ENCODE measurements at regions not wholly inside any gene's neighbourhood (a gene's known extent, or its start where the extent isn't known, plus 50 kb on each side); places are given as distances from the start of the nearest gene placed in this dataset.

DNA sequence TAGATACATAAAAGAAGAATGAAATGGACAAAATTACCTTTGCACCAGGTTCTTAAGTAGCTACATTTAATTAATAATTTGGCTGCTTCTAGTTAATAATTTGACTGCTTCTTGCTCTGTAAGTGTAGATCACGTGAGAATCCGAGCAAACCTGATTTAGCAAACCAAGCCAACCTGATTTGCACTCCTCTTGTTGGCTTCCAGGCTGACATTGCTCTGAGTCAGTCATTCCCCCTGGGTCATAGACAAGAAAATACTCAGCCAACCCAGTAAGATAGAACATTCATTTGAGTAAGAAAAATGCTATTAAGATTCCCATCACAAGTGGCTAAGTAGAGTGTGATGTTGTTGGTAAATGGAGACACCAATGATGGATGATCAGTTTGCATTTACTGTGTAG, 304.1 kb downstream of the C11orf87 start:
- TF ChIP-seq, protein P1, sequence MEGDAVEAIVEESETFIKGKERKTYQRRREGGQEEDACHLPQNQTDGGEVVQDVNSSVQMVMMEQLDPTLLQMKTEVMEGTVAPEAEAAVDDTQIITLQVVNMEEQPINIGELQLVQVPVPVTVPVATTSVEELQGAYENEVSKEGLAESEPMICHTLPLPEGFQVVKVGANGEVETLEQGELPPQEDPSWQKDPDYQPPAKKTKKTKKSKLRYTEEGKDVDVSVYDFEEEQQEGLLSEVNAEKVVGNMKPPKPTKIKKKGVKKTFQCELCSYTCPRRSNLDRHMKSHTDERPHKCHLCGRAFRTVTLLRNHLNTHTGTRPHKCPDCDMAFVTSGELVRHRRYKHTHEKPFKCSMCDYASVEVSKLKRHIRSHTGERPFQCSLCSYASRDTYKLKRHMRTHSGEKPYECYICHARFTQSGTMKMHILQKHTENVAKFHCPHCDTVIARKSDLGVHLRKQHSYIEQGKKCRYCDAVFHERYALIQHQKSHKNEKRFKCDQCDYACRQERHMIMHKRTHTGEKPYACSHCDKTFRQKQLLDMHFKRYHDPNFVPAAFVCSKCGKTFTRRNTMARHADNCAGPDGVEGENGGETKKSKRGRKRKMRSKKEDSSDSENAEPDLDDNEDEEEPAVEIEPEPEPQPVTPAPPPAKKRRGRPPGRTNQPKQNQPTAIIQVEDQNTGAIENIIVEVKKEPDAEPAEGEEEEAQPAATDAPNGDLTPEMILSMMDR (IDR thresholded peaks at IDR 0.05; ENCODE audit: unreplicated experiment), result no peak
- no peaks in the 10 kb centered on the region for H3K27me3 Mint-ChIP-seq (ENCODE audit: unreplicated experiment)
- BruUV-seq (replicated peaks), result no TSS peak
- DNase-seq, result peak; percentile 2
- no peak overlapping the region for H3K27ac Mint-ChIP-seq (ENCODE audit: unreplicated experiment)
- H3K4me1 Mint-ChIP-seq (ENCODE audit: low read depth, unreplicated experiment), result peaks cover 27% of the 10 kb centered on the region
- intact Hi-C loops (cut with micrococcal nuclease; ENCODE audit: unreplicated experiment), result no loop called here
- H3K36me3 Mint-ChIP-seq (ENCODE audit: insufficient read depth, unreplicated experiment), result no peaks in the 10 kb centered on the region
- CTCF ChIA-PET, result no interaction called here
- H3K4me3 Mint-ChIP-seq (ENCODE audit: low read depth, unreplicated experiment), result no peak overlapping the region
- peaks cover 7% of the 10 kb centered on the region for H3K9me3 Mint-ChIP-seq (ENCODE audit: low read depth, unreplicated experiment)

DNA sequence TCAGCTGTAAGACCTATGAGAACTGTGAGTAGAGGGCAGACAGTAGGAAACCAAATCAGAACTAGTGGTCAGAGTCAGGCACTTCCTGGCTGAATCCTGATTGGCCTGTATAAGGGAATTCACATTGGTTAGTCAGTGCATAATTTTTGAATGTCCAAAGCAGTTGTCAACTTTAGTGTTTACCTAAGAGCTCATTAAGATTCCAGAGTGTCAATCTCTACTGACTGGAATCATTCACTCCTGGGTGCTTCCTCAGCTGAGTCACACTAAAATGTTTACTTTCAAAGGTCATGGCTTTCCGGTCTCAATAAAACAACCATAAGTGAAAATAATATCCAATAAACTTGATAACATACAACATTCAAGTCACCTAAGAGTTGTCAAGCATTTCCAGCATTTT, 306.1 kb downstream of the C11orf87 start:
- TF ChIP-seq, protein P1 (IDR thresholded peaks at IDR 0.05; ENCODE audit: unreplicated experiment), result no peak
- CTCF ChIA-PET, result interaction anchor here (0.7 kb wide), 1 partner anchor 31 kb away, joined by 4 read pairs; no protein-coding TSS in a partner anchor
- intact Hi-C loops (cut with micrococcal nuclease; ENCODE audit: unreplicated experiment), result loop anchor here (2.0 kb wide), 2 partner anchors 125 to 213 kb away; no protein-coding TSS in a partner anchor
- Mint-ChIP-seq H3K9me3 (ENCODE audit: low read depth, unreplicated experiment) (peaks cover 7% of the 10 kb centered on the region), H3K4me1 (ENCODE audit: low read depth, unreplicated experiment) (peaks cover 27% of the 10 kb centered on the region), H3K36me3 (ENCODE audit: insufficient read depth, unreplicated experiment) (no peaks in the 10 kb centered on the region), H3K4me3 (ENCODE audit: low read depth, unreplicated experiment) (no peak overlapping the region), H3K27me3 (ENCODE audit: unreplicated experiment) (no peaks in the 10 kb centered on the region), H3K27ac (ENCODE audit: unreplicated experiment) (no peak overlapping the region)
- DNase-seq, result peak; percentile 7
- no TSS peak for BruUV-seq (replicated peaks)

DNA sequence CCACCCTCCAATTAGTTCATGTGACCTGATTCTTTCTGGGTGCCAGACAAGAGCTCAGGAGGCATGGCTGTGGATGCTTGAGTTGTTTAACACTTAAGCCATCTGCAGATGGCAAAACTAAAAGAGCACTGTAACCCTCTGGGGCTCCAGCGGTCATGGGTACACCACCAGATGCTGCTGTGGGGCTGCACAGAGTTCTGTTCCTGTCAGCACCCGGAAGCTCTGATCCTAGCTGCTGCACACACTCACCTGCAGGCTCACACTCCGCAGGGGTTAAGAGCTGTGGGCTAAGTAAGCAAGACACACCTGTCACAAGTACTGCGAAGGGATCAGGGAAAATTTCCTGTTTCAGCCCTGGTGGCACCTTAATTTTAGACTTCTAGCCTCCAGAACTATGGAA, 307.8 kb downstream of the C11orf87 start:
- peak; percentile 14 for DNase-seq
- CTCF ChIA-PET, result interaction anchor here (0.5 to 0.6 kb wide), 2 partner anchors 121 to 208 kb away, joined by 3 to 4 read pairs; no protein-coding TSS in a partner anchor
- intact Hi-C loops (cut with micrococcal nuclease; ENCODE audit: unreplicated experiment), result loop anchor here (2.0 kb wide), 2 partner anchors 123 to 211 kb away; no protein-coding TSS in a partner anchor

DNA sequence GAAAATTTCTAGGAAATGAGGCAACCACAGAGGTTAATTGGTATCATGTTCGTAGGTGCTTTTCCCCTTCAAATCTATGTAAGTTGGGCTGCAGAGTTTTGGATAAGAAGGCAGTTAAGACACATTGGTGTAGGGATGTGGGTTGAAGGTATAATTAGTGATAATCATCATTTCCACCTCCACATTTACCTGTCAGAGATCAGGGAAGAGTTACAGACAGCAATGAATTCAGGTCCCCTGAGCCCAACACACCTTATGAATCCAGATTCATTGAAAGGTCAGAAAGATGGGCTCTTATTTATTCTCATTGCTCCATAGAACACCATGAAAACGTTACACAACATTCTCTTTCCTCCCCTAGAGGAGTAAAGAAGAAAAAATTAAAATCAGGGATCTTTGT, 308.7 kb downstream of the C11orf87 start:
- peaks cover 27% of the 10 kb centered on the region for H3K4me1 Mint-ChIP-seq (ENCODE audit: low read depth, unreplicated experiment)
- no peak for DNase-seq
- H3K9me3 Mint-ChIP-seq (ENCODE audit: low read depth, unreplicated experiment), result peaks cover 5% of the 10 kb centered on the region
- TF ChIP-seq, protein P1 (IDR thresholded peaks at IDR 0.05; ENCODE audit: unreplicated experiment), result no peak
- no peak overlapping the region for H3K27ac Mint-ChIP-seq (ENCODE audit: unreplicated experiment)
- no peaks in the 10 kb centered on the region for H3K36me3 Mint-ChIP-seq (ENCODE audit: insufficient read depth, unreplicated experiment)
- intact Hi-C loops (cut with micrococcal nuclease; ENCODE audit: unreplicated experiment), result no loop called here
- CTCF ChIA-PET, result no interaction called here
- H3K4me3 Mint-ChIP-seq (ENCODE audit: low read depth, unreplicated experiment), result no peak overlapping the region
- H3K27me3 Mint-ChIP-seq (ENCODE audit: unreplicated experiment), result no peaks in the 10 kb centered on the region
- BruUV-seq (replicated peaks), result no TSS peak

More for the DNA sequence above, 307.8 kb downstream of the C11orf87 start:
- Mint-ChIP-seq H3K4me3 (ENCODE audit: low read depth, unreplicated experiment) (no peak overlapping the region), H3K4me1 (ENCODE audit: low read depth, unreplicated experiment) (peaks cover 27% of the 10 kb centered on the region), H3K9me3 (ENCODE audit: low read depth, unreplicated experiment) (peaks cover 7% of the 10 kb centered on the region), H3K27me3 (ENCODE audit: unreplicated experiment) (no peaks in the 10 kb centered on the region), H3K36me3 (ENCODE audit: insufficient read depth, unreplicated experiment) (no peaks in the 10 kb centered on the region), H3K27ac (ENCODE audit: unreplicated experiment) (no peak overlapping the region)
- TF ChIP-seq, protein P1 (IDR thresholded peaks at IDR 0.05; ENCODE audit: unreplicated experiment), result no peak
- no TSS peak for BruUV-seq (replicated peaks)

Measured in Calu3 (cell line).